Erythroblast (primary cell): ENCODE measurements at regions not wholly inside any gene's neighbourhood (a gene's known extent, or its start where the extent isn't known, plus 50 kb on each side); places are given as distances from the start of the nearest gene placed in this dataset.

Experiments
- GATA1 ChIP-seq: IDR thresholded peaks from 2 replicates; pipeline ENCODE4 v1.6.1; 2011; ENCODE audit warnings: low read depth, mild to moderate bottlenecking, control low read depth, low read length, moderate library complexity
- POLR2A ChIP-seq: IDR thresholded peaks from 2 replicates; pipeline ENCODE4 v1.6.1; 2011; ENCODE audit warnings: mild to moderate bottlenecking, low read length

GRCh38 chr13:68816715-68817114 lies 1290.9 kb upstream of the ATXN8OS start:
- TF ChIP-seq POLR2A: no peak
- no peak for TF ChIP-seq GATA1
